GM12875 (cell line): ENCODE measurements at regions not wholly inside any gene's neighbourhood (a gene's known extent, or its start where the extent isn't known, plus 50 kb on each side); places are given as distances from the start of the nearest gene placed in this dataset.

Experiments used
- H3K4me3 ChIP-seq: one replicate; pipeline ENCODE4 v1.5.1; 2011; ENCODE audit warnings: low read depth, low read length, control low read depth
- CTCF ChIP-seq: IDR thresholded peaks from 2 replicates; pipeline ENCODE4 v1.5.1; 2011; ENCODE audit warnings: low read depth, mild to moderate bottlenecking, control low read depth, inconsistent platforms, low read length, moderate library complexity, borderline replicate concordance; ENCODE audit not compliant: insufficient read depth

GRCh38 chr7:67571026-67571545 is 574.5 kb downstream of the TYW1 start:
- no peak for TF ChIP-seq CTCF
- H3K4me3 ChIP-seq: no peak overlapping the region

GRCh38 chr7:67573639-67574038 is 577.0 kb downstream of the TYW1 start:
- no peak for TF ChIP-seq CTCF
- H3K4me3 ChIP-seq: no peak overlapping the region

- no peak overlapping the region for H3K4me3 ChIP-seq
- TF ChIP-seq CTCF: no peak
Observed at GRCh38 chr7:67588631-67589030, 592.0 kb downstream of the TYW1 start.

- H3K4me3 ChIP-seq: no peak overlapping the region
Observed at GRCh38 chr7:67589183-67589582, 592.5 kb downstream of the TYW1 start.

GRCh38 chr7:67590649-67591048 is 594.0 kb downstream of the TYW1 start:
- no peak overlapping the region for H3K4me3 ChIP-seq
- no peak for TF ChIP-seq CTCF

More at GRCh38 chr7:67589183-67589582, 592.5 kb downstream of the TYW1 start:
- TF ChIP-seq CTCF: no peak

- no peak for TF ChIP-seq CTCF
- H3K4me3 ChIP-seq: no peak overlapping the region
Observed at GRCh38 chr7:67593794-67594193, 597.2 kb downstream of the TYW1 start.

GRCh38 chr7:67595431-67596180 is 599.0 kb downstream of the TYW1 start:
- H3K4me3 ChIP-seq: no peak overlapping the region
- no peak for TF ChIP-seq CTCF
